SK-N-MC (cell line): ENCODE measurements at regions not wholly inside any gene's neighbourhood (a gene's known extent, or its start where the extent isn't known, plus 50 kb on each side); places are given as distances from the start of the nearest gene placed in this dataset.

ENCODE experiments used
- EZH2 ChIP-seq: fragments of 200-600 bp; sonication (generic); IDR thresholded peaks from one replicate; pipeline ENCODE4 v1.6.1; 2017; ENCODE audit warnings: antibody characterized with exemption
- POLR2AphosphoS5 ChIP-seq: IDR thresholded peaks from 2 replicates; pipeline ENCODE4 v1.6.1; 2012; ENCODE audit warnings: mild to moderate bottlenecking, low read depth, low read length, borderline replicate concordance

GRCh38 chr2:60320724-60321123 lies 232.7 kb downstream of the BCL11A start:
- no peak for TF ChIP-seq POLR2AphosphoS5
- TF ChIP-seq EZH2: no peak
